DMS 273 treated with DMSO at 0.1 percent for 48 hours (cell line): ENCODE measurements at regions not wholly inside any gene's neighbourhood (a gene's known extent, or its start where the extent isn't known, plus 50 kb on each side); places are given as distances from the start of the nearest gene placed in this dataset.

Experiments
- DNase-seq: peaks from one replicate; lab custom pipeline; 2025; lab: John Stamatoyannopoulos, UW

DNA sequence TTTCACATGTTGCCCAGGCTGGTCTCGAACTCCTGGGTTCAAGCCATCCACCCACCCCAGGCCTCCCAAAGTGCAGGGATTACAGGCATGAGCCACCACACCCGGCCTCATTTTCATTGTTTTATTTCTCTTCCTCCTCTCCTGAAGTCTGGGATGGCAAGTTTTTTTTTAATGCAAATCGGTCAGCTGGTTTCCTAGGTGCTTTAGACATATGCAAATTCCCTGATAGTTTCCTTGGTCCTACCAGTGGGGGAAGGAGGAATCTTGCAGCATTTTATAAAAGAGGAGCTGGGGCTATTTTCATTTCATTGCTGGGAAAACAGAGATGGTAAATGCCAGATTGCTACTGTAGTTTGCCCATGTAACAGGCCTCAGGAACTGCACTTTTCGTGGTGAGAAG, 179.4 kb downstream of the ACTL7B start:
- no peak for DNase-seq

DNA sequence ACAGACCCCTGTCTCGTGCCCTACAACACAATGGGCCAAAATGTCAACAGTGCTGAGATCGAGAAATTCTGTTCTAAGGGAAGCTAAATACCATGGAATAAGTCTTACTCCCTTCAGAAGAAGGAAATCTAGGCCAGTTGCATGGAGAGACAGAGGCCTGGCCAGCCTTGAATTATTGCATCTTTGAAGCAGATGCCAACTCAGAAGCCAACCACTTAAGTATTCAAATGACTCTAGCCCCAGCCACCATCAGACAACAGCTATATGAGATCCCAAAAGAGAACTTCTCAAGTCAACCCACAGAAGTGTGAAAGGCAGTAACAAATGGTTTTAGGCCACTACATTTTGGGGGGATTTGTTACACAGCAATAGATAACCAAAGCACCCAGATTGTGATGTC, 180.1 kb downstream of the ACTL7B start:
- DNase-seq, result no peak

DNA sequence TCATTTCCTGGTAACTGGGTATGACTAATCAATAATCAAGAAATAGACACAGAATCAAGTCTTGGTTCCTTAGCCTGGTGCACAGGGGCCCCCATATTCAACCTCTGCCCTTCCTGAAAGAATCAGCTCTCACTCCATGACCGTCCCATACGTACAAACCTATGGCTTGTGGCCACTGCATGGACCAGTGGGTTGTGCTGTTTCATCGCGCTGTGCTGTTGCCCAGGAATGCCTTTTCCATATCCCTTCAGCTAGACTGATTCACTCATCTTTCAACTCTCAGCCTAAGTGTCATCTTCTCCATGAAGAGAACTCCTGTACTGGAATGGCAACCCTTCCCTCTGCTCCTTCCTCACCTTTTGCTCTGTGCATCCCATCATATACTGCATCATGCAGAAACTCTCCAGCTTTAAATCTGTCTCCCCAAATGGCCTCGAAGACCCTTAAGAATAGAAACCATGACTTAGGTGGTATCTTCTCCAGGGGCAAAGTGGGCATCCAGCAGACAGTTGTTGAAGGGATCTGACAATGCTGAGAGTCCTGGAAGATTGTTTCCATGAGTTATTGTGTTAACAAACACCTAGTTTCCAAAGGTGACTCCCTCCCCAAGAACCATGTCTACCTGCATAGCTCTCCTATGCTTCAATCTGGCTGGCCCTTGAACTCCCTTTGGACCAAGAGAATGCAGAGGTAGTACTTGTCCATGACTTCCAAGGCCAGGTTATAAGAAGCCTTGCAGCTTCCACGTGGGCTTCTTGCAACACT, 180.8 kb downstream of the ACTL7B start:
- DNase-seq, result no peak

DNA sequence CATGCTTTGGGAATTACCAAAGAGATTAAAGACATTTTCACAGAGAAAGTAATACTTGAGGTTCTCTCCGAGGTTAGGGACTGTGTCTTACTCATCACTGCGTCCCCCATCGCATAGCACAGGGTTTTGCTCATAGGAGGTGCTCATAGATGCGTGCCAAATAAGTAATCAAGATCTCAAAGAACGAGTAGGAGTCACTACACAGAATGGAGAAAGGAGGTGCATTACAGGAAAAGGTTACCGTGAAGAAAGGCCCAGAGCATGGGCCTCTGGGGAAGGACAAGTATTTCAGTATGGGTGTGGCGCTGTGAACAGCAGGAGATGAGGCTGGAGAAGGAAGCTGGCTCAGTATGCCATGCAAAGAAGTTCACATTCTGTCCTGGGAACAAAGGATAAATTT, 182.4 kb downstream of the ACTL7B start:
- no peak for DNase-seq

DNA sequence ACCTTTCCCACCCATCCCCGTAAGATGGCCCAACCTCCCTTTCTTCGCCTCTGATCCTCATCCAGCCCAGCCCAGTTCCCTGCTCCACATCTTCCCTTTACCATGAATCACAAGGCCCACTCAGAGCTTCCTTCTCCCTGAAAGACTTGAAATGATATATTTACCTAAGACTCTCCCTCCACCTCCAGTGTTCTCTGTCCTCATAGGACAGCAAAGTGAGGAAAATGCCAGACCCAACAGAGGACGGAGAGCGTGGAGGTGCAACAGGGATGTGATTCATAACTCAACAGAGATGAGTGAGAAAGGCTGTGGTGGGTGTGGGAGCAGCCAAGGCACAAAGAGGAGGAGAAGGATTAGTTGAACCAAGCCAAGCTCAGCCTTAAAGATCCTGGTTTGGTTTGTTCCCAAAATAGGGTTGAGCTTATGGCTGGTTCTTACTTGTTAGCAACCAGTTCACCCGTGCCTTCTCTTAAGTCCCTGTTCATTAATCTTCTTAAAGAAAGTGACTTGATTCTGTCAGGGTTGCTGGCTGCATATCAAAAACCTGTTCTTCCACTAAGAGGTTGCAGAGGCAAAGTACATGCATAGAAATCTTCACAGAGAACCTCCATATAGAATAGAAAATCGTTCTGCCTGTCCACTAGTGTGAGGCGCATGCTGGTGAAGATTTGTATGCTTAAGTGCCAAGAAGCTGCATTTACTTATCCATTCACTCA, 183.2 kb downstream of the ACTL7B start:
- no peak for DNase-seq

DNA sequence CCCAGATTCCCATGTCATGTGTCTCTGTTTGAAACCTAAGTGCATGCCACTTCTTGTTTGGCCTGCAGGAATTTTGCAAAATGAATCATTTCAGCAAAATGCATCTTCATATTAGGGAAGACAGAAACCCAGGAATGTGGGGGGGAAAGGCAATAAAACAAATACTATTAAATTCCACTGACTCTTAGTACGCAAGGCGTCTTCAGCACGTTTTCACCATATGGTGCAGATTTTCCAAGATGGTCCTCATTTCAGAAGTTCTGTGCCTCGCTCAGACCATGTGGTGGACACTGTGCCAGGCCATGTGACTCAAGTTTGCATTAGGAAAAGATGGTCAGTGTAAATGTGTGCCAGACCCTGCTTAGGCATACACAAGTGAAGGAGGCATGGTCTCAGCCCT, 184.0 kb downstream of the ACTL7B start:
- no peak for DNase-seq

DNA sequence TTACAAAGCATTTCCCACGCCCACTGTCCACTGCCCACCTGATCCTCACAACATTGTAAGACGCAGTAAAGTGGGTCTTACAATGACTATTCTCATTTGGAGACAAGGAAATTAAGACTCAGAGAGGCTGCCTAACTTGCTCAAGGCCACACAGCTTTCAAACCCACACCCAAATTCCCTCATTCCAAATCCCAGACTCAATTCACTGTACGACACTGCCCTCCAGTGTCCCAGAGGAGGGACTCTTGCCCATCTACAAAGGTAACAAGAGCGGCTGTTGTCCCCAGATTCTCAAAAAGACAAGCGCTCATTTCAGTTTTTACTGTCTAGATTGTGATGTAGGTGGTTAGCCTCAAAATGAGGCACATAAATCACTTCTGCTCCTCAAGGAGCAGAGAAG, 184.6 kb downstream of the ACTL7B start:
- DNase-seq, result no peak

DNA sequence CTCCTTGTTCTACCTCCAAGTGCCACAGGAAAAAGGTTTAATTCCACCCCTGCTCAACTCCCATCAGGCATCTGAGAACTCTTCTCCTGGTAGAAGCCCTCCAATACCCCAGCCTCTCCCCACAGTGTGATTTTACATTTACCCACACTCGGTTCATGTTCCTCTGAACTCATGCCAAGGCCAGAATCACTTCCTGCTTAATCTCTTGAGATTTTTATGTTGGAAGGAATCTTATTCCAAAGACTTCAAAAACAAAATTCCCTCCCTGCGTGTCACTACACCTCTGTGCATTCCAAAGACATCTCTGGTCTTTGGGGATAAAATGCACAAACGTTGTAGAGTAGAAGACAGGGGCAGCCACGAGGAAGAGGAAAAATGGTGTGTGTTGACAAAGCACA, 186.8 kb downstream of the ACTL7B start:
- DNase-seq, result no peak

DNA sequence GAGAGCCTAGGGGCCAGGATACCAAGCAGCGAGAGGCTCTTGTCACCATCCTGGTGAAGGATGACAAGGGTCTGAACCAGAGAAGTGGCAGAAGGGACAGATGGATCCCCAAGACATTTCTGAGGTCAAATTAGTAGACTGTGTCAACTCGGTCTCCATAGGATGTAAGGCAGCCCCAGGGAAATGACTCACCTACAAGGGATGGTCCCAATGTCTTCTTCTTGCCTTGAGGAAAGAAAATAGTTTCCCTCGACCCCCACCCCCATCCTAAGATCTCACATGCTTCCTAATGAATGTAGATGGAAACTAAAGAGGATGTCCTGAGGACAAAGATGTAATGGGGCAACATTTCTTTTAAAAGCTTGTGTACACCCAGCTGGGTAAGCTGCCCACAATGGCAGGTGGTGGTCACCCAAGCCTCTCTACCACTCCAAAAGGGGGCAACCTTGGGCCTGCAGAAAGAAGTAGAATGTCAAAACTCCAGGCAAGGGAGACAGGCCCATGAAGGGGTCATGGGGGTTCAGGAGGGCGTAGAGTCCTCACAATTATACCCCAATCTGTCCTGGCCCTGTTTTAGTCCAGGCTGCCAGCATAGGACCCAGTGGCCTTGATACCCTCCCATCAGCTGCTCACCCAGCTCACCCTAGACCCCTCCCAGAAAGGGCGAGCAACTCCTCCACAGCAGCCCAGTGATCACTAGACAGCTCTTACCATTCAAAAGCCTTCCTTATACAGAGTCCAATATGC, 187.4 kb downstream of the ACTL7B start:
- DNase-seq, result no peak

DNA sequence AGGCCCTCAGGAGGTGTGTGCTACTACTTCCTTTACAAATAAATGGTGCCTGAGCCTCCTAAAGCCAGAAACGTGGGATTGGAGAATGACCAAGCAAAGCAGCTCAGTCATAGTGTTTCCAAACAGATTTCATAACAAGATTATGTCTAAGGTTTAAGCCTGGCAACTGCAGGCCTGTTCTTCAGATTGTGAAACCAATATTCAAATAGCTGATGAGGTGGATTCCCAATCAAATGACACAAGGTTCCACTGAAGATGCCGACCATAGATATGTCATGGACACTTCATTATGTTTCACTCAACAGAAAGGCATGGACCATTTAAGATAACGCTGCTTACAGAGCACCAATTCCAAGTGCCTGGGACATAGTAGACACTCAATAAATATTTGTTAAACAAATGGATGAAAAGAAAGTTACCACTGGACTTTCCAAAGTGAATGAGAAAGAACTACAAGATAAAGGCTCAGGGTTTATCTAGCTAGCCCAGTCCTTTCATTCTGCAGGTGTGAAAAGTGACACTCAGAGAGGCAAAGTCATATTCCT, 189.5 kb downstream of the ACTL7B start:
- DNase-seq, result no peak

DNA sequence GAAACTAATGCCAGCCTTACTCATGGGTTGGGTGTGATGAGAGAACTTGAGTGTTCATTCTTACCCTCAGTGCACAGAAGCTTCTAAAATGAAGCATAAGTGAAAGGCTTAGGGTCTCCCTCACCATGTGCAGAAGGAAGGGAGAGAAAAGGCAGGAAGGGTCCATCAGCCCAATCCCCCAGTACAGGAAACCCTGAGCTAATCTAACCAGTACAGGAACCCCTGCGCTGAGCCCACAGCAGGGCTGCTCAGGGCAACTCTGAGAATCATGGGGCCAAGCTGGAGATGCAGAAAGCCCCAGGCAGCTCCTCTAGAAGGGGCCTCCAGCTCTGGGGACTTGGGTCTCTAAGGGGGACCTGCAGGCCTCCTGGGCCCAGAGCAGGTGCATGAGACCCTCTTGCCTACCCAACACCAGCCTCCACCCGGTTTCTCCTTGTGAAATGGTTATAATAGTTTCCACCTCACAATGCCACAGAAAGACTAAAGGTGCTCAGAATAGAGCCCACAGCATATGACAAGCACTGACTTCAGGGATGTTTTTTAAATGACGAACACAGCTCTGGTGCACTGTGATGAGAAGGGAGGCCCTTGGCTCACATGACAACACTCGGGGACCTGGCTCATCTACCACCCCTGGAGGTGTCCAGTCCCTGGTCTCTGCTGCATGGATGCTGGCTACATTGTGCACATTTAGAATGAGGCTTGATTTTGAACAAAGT, 190.1 kb downstream of the ACTL7B start:
- no peak for DNase-seq

DNA sequence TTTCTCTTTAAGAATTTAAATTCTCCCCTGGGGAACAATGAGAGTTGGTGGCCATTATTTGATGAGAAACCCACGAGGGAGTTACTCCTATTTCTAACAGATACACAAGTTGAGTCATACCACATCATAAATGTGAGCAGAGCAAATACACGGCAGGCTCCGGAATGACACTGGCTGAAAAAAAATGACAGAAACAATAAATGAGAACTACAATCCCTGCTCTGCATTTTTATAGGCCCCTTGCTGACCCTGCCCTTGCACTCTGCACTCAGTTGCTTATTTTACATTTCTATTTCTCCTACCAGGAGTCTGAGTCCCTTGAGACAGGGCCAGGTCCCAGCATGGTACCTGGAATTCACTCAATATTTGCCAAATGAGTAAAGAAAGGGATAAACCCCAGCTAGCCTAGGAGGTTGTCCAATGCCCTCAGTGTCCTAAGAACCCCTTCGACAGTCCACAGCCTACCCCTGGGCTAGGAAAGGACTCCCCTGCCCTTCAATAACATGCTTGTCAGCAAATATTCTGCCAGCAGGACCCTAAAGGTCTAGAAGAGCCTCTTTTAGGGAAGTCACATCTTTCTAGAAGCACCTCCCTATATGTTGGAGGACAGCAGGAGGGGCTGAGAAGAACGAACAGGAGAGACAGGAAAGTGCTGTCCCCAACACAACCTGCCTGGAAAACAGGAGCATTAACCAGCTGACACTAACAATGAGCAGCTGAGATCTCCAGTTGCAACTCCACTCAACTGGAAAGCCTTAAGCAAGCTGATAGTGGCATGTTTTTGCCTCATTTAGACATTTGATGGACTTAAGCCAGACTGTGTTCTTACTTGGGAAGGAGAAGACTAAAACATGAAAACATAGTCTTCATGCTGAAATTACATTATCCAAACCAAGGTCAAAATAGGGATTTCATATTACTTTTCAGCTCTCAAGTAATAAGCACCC, 191.2 kb downstream of the ACTL7B start:
- DNase-seq, result no peak

DNA sequence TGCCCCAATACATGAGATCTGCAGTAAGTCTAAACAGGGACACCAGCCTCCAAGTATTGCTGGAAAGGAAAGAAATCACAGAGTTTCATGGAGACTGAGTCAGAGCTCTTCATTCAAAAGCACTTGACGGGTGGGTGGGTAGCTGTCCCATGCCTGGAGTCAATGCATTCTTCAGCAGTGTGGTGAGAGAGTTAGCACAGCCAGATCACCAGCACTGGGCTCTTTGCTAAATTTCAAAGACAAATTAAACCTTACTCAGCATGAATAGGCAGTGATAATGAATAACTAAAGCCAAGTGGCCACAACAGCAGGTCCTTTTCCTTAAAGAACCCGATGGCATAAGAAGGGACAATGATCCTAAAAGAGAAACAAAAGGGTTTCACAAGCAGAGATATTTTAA, 192.4 kb downstream of the ACTL7B start:
- no peak for DNase-seq

DNA sequence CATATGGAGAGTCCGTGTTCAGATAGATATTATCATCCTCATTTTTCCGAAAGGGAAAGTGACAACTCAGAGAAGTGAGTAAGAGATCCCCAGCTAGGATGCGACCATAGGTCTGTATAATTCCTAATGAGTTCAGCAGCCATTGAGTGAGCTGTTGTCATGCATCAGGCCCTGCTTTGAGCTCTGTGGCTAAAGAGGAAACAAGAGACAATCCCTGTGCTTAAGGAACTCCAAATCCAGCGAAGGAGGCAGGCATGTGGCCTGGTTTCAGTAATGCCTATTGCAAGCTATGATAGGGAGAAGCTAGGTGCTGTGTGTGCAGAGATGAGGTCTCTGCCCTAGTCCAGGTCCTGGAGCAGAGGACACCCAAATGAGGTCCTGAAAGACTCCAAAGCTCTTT, 192.8 kb downstream of the ACTL7B start:
- no peak for DNase-seq

DNA sequence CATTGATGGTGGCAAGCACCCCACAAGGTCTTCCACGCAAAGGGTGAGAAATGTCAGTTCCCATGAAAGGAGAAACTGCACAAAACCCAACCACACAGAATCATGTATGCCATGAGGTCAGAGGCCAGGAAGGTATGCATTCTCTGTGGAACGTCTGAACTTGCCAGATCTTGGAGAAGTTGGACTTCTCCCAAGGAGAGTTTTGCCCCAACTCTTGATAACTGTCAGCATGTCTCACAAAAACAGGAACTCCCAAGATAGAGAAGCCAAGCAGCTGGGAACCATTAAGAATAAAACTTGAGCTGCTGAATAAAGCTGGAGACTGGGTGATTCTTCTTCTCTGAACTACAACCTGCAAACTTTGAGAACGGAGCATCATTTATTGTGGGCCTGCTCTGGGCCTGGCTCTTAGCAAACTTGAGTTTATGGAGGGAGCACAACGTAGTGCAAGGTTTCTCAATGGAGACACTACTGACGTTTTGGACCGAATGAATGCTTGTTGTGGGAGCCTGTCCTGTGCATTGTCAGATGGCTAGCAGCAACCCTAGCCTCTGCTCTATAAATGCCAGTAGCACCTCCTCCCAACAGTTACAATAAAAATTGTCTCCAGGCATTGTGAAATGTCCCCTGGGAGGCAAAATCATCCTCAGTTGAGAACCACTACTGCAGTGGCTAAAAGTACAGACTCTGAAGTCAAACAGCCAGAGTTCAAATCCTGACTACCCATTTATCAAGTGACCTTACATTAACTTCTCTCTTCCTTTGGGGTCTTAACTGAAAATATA, 193.5 kb downstream of the ACTL7B start:
- DNase-seq, result no peak

DNA sequence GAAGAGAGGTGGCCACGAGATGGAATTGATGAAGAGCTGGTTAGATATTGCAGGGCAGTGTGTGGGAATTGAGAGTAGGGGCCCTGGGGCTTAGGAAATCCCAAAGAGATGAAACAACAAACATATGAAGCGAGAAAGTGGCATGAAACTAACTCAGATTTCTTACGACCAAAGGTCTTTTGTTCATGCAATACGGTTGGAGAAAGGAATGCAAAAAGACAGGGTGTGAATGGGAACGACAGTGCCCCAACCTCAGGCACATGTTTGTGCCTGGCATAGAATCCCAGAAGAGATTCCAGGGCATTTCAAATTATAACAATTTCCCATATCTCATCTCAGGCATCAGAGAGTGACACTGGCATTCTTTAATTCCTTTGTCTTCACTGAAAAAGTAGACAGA, 199.2 kb downstream of the ACTL7B start:
- DNase-seq, result no peak

DNA sequence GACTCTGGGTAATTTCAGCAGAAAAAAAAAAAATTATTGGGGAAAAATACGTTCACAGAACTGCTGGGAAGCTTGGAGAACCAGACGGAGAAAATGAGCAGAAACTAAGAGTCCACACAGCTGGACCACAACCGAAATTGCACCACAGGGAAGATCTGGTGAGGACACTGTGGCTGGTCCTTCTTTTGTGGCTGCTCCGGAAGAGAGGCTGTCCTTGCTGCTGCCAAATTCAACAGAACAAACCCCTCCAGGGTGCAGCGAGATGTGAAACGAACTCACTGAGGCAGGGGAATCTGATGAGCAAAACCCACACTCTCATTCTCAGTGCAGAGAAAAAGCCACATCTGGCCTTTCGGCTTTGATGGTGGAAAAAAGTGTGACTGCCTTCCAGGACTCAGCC, 200.0 kb downstream of the ACTL7B start:
- no peak for DNase-seq

DNA sequence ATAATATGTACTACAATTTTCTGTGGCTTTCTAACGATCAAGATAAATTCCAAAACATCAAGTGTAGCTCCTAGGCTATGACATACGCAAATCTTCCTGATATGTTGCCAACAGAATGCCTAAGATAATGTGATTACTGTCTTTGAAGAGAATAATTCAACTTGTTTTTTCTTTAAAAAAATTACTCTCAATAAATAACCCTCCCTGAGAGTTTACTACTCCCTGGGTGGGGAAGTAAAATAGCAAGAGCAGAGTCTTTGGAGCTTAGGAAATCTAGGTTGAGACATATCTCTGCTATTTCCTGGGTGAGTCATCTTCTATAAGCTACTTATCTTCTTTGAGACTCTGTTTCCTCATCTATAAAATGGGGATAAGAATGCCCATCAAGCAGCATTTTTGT, 201.2 kb downstream of the ACTL7B start:
- no peak for DNase-seq

DNA sequence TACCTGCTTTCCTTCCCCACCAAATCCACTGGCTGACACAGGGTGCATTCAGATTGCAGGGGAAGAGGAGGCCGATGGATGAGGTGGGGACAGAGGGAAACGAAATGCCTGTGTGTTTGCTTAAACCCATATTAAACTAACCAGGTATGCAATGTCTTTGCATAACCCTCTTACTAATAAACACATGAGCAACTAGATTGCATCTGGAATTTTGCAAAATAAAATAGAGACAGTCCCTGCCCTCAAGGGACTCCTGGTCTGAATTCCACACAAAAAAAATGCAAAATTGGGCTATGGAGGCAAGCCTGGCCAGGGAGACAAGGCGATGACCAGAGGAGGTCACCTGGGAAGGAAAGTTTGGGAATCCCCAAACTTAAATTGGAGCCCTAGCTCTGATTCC, 202.9 kb downstream of the ACTL7B start:
- DNase-seq, result no peak

DNA sequence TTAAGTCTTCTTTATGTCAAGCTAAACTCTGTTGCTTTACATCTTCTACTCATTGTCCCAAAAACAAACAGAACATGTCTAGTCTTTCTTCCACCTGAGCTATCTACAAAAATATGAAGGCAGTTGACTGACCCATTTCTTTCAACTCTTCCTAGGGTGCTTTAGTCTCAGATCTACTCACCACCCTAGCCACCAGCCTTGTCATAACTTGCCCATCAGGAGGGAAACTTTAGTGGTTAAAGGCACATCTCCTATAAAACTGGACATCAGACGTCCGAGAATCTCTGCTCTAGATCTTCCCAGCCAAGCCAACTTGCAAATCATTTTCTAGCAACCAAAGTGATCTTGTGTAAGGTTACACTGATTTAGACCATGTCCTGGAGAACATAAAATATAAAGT, 205.0 kb downstream of the ACTL7B start:
- no peak for DNase-seq
